ENCODE measurements at regions not wholly inside any gene's neighbourhood (a gene's known extent, or its start where the extent isn't known, plus 50 kb on each side); places are given as distances from the start of the nearest gene placed in this dataset.

DNA sequence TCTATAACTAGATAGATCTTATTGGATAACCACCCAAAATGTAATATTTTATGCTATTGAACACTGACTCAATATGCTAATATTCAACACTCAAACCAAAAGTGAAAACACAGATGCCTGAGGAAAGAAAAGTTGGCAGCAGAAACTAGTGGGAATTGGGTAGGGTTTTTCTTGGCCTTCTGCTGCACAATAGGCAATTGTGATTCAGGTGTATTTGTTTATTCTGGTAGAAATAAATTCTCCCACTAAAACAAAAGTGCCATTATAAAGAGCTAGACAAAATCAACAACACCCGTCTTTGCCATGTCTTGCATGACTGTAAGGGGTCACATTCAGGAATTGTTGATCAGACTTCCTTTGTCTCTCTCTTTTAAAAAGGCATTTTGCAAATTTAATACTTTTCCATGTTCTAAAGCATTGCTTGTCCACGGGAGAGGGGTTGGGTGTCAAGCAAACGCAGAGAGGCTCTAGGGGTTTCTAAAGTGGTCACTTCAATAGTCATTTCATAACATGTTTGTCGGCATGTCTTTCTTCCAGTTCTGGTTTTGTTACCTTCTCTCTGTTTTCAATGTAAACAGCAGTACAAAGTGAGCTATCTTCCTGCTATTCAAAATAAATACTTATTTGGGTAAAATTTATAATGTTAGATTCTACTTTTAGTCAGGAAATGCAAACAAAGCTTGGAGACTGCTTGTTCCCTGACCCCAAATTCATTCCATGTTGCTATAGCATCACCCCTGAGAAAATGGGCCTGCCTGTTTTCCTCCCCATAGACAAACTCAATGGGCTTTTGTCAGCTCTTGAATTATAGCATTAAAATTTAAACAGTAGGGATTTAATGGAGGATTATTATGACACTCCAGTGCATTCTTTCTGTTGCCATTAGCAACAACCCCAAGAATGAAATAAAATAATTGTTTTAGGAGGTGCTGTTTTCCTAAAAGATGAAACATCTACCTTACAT, 217.0 kb upstream of the CCN2 start:
- H3K9me2 ChIP-seq (replicated peaks; ENCODE audit: insufficient read depth) = no peaks in the 10 kb centered on the region
- WGBS (ENCODE audit: low lambda C conversion rate, missing lambda C conversion rate) = 57% methylated on average over 4 of the region's 4 CpGs
- H4K20me1 ChIP-seq (ENCODE audit: insufficient read depth, poor library complexity, severe bottlenecking) = no peaks in the 10 kb centered on the region
- no peak overlapping the region for H3K4me2 ChIP-seq
- no peaks in the 10 kb centered on the region for H3K4me1 ChIP-seq (ENCODE audit: insufficient read depth)
- H3K79me2 ChIP-seq = no peaks in the 10 kb centered on the region
- no peaks in the 10 kb centered on the region for H3K36me3 ChIP-seq (replicated peaks; ENCODE audit: insufficient read depth, low read depth)
- no peak overlapping the region for H2AFZ ChIP-seq
- DNase-seq (ENCODE audit: low spot score) = no peak
- no peak overlapping the region for H3K4me3 ChIP-seq
- H3K27ac ChIP-seq = peak overlapping the region; percentile 28
- H3K9me3 ChIP-seq (ENCODE audit: low read depth) = no peaks in the 10 kb centered on the region
- TF ChIP-seq EZH2 (IDR thresholded peaks at IDR 0.05; ENCODE audit: borderline replicate concordance) (no peak), EZH2phosphoT487 (IDR thresholded peaks at IDR 0.05; ENCODE audit: low read depth, severe bottlenecking, unreplicated experiment) (no peak)
- TF ChIP-seq, protein P1, sequence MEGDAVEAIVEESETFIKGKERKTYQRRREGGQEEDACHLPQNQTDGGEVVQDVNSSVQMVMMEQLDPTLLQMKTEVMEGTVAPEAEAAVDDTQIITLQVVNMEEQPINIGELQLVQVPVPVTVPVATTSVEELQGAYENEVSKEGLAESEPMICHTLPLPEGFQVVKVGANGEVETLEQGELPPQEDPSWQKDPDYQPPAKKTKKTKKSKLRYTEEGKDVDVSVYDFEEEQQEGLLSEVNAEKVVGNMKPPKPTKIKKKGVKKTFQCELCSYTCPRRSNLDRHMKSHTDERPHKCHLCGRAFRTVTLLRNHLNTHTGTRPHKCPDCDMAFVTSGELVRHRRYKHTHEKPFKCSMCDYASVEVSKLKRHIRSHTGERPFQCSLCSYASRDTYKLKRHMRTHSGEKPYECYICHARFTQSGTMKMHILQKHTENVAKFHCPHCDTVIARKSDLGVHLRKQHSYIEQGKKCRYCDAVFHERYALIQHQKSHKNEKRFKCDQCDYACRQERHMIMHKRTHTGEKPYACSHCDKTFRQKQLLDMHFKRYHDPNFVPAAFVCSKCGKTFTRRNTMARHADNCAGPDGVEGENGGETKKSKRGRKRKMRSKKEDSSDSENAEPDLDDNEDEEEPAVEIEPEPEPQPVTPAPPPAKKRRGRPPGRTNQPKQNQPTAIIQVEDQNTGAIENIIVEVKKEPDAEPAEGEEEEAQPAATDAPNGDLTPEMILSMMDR (IDR thresholded peaks at IDR 0.05; ENCODE audit: poor library complexity) = no peak
- no peaks in the 10 kb centered on the region for H3K27me3 ChIP-seq

DNA sequence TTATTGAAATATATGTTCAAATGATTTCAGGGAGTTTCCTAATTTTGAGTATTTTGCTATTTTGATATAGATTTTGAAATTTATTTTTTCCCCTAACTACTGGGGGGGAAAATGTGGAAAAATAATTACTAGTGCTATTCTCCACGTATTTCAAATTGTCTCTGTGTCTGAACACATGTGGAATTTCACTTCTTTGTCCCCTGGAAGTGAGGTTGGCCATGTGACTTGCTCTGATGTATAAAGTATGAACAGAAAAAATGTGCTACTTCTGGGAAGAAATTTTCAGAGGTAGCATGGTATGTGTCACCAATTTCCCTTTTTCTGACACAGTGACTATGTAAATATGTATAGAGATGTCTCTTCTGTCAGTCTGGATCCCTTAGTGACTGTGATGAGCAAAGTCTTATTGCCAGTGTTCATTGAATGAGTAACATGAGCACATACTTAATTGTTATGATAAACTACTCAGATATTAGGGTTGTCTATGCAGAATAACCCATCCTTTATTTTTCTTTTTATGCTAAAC, 215.4 kb upstream of the CCN2 start:
- 52% methylated on average over 1 of the region's 1 CpG for WGBS (ENCODE audit: low lambda C conversion rate, missing lambda C conversion rate)
- no peak overlapping the region for H3K4me3 ChIP-seq
- no peaks in the 10 kb centered on the region for H4K20me1 ChIP-seq (ENCODE audit: insufficient read depth, poor library complexity, severe bottlenecking)
- TF ChIP-seq EZH2phosphoT487 (IDR thresholded peaks at IDR 0.05; ENCODE audit: low read depth, severe bottlenecking, unreplicated experiment) = no peak
- TF ChIP-seq, protein P1 (IDR thresholded peaks at IDR 0.05; ENCODE audit: poor library complexity) = no peak
- no peak for TF ChIP-seq EZH2 (IDR thresholded peaks at IDR 0.05; ENCODE audit: borderline replicate concordance)
- no peak overlapping the region for H3K4me2 ChIP-seq
- no peak for DNase-seq (ENCODE audit: low spot score)
- no peak overlapping the region for H2AFZ ChIP-seq
- H3K4me1 ChIP-seq (ENCODE audit: insufficient read depth) = no peaks in the 10 kb centered on the region
- no peaks in the 10 kb centered on the region for H3K79me2 ChIP-seq
- H3K36me3 ChIP-seq (replicated peaks; ENCODE audit: insufficient read depth, low read depth) = no peaks in the 10 kb centered on the region
- no peaks in the 10 kb centered on the region for H3K27me3 ChIP-seq
- no peaks in the 10 kb centered on the region for H3K9me2 ChIP-seq (replicated peaks; ENCODE audit: insufficient read depth)
- H3K27ac ChIP-seq = no peak overlapping the region
- H3K9me3 ChIP-seq (ENCODE audit: low read depth) = no peaks in the 10 kb centered on the region

DNA sequence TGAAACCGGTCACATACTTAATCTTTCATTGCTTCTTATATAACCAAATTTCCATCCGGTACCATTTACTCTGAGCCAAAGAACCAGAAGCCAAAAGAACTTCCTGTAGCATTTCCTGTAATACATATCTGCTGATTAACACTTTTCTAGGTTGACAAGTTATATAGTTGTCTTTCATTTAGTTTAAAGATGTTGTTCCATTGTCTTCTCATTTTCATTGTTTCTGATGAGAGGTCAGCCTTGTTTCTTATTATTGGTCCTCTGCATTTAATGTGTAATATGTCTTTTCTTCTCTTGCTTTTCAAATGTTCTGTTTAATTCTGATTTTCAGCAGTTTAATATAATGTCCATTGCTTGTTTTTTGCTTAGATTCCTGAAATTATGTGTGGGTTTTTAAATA, 214.5 kb upstream of the CCN2 start:
- H3K4me3 ChIP-seq = no peak overlapping the region
- no peaks in the 10 kb centered on the region for H3K36me3 ChIP-seq (replicated peaks; ENCODE audit: insufficient read depth, low read depth)
- H3K4me1 ChIP-seq (ENCODE audit: insufficient read depth) = no peaks in the 10 kb centered on the region
- no peak for TF ChIP-seq EZH2phosphoT487 (IDR thresholded peaks at IDR 0.05; ENCODE audit: low read depth, severe bottlenecking, unreplicated experiment)
- TF ChIP-seq, protein P1 (IDR thresholded peaks at IDR 0.05; ENCODE audit: poor library complexity) = no peak
- no peak for TF ChIP-seq EZH2 (IDR thresholded peaks at IDR 0.05; ENCODE audit: borderline replicate concordance)
- WGBS (ENCODE audit: low lambda C conversion rate, missing lambda C conversion rate) = 92% methylated on average over 2 of the region's 2 CpGs
- H3K9me3 ChIP-seq (ENCODE audit: low read depth) = no peaks in the 10 kb centered on the region
- H3K27ac ChIP-seq = no peak overlapping the region
- no peaks in the 10 kb centered on the region for H4K20me1 ChIP-seq (ENCODE audit: insufficient read depth, poor library complexity, severe bottlenecking)
- H2AFZ ChIP-seq = no peak overlapping the region
- H3K4me2 ChIP-seq = no peak overlapping the region
- H3K27me3 ChIP-seq = no peaks in the 10 kb centered on the region
- no peaks in the 10 kb centered on the region for H3K79me2 ChIP-seq
- no peak for DNase-seq (ENCODE audit: low spot score)
- H3K9me2 ChIP-seq (replicated peaks; ENCODE audit: insufficient read depth) = no peaks in the 10 kb centered on the region
